ENCODE measurements at regions not wholly inside any gene's neighbourhood (a gene's known extent, or its start where the extent isn't known, plus 50 kb on each side); places are given as distances from the start of the nearest gene placed in this dataset.

DNA sequence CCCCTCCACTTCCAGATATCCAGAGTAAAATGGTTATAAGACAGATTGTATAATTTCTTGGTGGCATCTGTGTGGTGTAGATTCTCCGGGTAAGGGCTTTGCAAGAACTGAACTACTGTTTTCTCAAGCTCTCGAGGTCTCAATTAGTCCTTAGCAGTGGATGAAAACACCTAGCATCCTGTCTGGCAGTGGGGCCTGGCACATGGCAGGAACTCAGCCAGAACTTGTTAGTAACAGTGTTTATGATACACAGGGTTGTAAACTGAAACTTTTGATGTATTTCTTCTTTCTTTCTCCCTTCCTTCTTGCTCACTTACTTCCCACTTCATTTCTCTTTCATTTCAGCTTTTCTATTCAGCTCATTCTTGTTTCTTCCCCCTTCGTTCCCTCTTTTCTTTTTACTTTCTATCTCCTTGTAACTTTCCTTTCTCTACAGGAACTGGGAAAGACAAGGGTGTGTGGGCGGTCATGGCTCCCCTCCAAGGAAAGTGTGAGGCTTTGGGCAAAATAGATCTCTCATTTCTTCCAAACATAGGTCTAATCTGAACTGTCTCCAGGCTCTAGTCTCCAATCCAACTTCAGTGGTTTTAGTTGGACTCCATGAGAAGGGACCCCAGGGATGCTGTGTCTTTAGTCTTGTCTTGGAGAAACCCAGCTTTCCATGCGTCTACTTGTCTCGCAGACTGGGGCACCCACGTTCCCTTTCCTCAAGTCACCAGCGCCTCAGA lies 159.7 kb downstream of the PAH start:
- H3K27ac Mint-ChIP-seq (ENCODE audit: unreplicated experiment), result no peak overlapping the region
- no peaks in the 10 kb centered on the region for H3K36me3 Mint-ChIP-seq (ENCODE audit: low read depth)
- no peak overlapping the region for H3K4me3 Mint-ChIP-seq
- peaks cover 12% of the 10 kb centered on the region for H3K4me1 Mint-ChIP-seq
- no peaks in the 10 kb centered on the region for H3K9me3 Mint-ChIP-seq
- no peak for DNase-seq (ENCODE audit: low read depth, low spot score)
- TF ChIP-seq, protein P1, sequence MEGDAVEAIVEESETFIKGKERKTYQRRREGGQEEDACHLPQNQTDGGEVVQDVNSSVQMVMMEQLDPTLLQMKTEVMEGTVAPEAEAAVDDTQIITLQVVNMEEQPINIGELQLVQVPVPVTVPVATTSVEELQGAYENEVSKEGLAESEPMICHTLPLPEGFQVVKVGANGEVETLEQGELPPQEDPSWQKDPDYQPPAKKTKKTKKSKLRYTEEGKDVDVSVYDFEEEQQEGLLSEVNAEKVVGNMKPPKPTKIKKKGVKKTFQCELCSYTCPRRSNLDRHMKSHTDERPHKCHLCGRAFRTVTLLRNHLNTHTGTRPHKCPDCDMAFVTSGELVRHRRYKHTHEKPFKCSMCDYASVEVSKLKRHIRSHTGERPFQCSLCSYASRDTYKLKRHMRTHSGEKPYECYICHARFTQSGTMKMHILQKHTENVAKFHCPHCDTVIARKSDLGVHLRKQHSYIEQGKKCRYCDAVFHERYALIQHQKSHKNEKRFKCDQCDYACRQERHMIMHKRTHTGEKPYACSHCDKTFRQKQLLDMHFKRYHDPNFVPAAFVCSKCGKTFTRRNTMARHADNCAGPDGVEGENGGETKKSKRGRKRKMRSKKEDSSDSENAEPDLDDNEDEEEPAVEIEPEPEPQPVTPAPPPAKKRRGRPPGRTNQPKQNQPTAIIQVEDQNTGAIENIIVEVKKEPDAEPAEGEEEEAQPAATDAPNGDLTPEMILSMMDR (conservative IDR thresholded peaks at IDR 0.05), result no peak
- no peaks in the 10 kb centered on the region for H3K27me3 Mint-ChIP-seq (ENCODE audit: low read depth)

DNA sequence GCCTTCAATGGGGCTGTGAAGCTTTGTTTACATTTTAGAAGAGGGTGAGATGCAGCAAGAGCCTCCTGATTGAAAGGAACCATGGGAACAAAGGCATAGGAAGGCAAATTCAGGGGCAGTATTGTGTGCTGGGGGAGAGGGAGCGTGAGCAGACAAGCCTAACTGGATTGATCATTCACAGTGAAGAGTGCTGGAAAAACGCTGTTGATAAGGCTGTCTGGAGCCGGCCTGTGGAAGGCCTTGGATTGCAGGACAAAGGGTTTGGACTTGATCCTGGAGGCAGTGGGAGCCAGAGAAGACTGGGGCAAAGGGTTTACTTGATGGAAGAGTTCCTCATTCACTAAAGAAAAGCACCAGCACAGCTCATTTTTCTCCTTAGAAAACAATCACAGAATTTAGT lies 160.5 kb downstream of the PAH start:
- H3K27ac Mint-ChIP-seq (ENCODE audit: unreplicated experiment), result peak overlapping the region; percentile 86
- DNase-seq (ENCODE audit: low read depth, low spot score), result no peak
- no peaks in the 10 kb centered on the region for H3K9me3 Mint-ChIP-seq
- TF ChIP-seq, protein P1 (conservative IDR thresholded peaks at IDR 0.05), result no peak
- H3K4me1 Mint-ChIP-seq, result peaks cover 15% of the 10 kb centered on the region
- H3K4me3 Mint-ChIP-seq, result no peak overlapping the region
- H3K27me3 Mint-ChIP-seq (ENCODE audit: low read depth), result no peaks in the 10 kb centered on the region
- no peaks in the 10 kb centered on the region for H3K36me3 Mint-ChIP-seq (ENCODE audit: low read depth)

DNA sequence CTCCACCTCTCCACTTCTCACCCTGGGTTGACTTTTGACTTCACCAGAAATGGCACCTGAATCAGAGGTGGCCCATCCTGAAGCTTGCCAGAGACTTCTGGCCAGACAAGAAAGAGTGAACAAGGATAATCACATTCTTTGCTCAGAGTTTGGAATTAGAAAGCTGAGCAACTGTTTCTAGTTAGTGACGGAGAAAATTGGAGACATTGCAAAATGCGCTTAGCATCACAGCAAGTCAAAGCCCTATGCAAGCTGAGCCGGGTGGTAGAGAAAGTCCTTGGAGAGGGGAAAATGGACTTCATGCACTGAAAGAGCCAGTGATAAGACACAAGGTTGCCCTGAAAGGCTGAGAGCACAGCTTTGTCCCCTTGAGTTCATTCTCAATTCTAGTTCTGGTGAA lies 161.8 kb downstream of the PAH start:
- Mint-ChIP-seq H3K27ac (ENCODE audit: unreplicated experiment) (no peak overlapping the region), H3K27me3 (ENCODE audit: low read depth) (no peaks in the 10 kb centered on the region), H3K4me3 (no peak overlapping the region), H3K9me3 (no peaks in the 10 kb centered on the region), H3K36me3 (ENCODE audit: low read depth) (no peaks in the 10 kb centered on the region), H3K4me1 (peaks cover 15% of the 10 kb centered on the region)
- no peak for DNase-seq (ENCODE audit: low read depth, low spot score)
- TF ChIP-seq, protein P1 (conservative IDR thresholded peaks at IDR 0.05), result no peak

DNA sequence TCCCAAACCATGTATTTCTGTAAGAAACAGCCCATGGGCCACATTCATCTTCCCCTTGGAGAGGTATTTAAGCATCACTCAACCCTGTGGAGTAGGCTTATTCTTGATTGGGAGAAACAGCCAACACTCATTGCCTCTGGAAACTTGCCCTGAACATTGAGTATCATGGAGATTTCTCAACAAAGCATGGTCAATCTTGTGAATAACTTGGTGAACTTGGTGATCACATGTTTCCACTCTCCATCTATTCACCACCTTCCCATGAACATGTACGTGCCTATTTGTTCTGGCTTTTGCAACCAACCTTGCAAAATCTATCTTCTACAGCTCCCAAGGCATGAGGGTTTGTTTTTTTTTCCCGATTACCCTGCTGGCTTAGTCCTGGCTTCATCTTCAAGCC lies 163.2 kb downstream of the PAH start:
- Mint-ChIP-seq H3K4me3 (no peak overlapping the region), H3K9me3 (no peaks in the 10 kb centered on the region), H3K27me3 (ENCODE audit: low read depth) (no peaks in the 10 kb centered on the region), H3K4me1 (peaks cover 15% of the 10 kb centered on the region), H3K27ac (ENCODE audit: unreplicated experiment) (no peak overlapping the region), H3K36me3 (ENCODE audit: low read depth) (no peaks in the 10 kb centered on the region)
- TF ChIP-seq, protein P1 (conservative IDR thresholded peaks at IDR 0.05), result no peak
- no peak for DNase-seq (ENCODE audit: low read depth, low spot score)

DNA sequence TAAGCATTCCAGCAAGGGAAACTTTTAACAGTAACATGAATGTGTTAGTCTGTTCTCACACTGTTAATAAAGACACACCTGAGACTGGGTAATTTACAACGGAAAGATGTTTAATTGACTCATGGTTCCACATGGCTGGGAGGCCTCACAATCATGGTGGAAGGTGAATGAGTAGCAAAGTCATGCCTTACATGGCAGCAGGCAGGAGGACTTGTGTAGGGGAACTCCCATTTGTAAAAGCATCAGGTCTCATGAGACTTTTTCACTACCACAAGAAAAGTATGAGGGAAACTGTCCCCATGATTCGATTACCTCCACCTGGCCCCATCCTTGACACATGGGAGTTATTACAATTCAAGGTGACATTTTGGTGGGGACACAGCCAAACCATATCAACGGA lies 168.3 kb downstream of the PAH start:
- H3K27ac Mint-ChIP-seq (ENCODE audit: unreplicated experiment), result no peak overlapping the region
- no peaks in the 10 kb centered on the region for H3K9me3 Mint-ChIP-seq
- no peaks in the 10 kb centered on the region for H3K27me3 Mint-ChIP-seq (ENCODE audit: low read depth)
- peaks cover 5% of the 10 kb centered on the region for H3K4me1 Mint-ChIP-seq
- no peaks in the 10 kb centered on the region for H3K36me3 Mint-ChIP-seq (ENCODE audit: low read depth)
- no peak overlapping the region for H3K4me3 Mint-ChIP-seq
- DNase-seq (ENCODE audit: low read depth, low spot score), result no peak
- TF ChIP-seq, protein P1 (conservative IDR thresholded peaks at IDR 0.05), result no peak

Data from neural crest cell (in vitro differentiated cells).